CD4-positive, alpha-beta T cell treated with Interleukin-21 for 1 hour (primary cell): ENCODE measurements at regions not wholly inside any gene's neighbourhood (a gene's known extent, or its start where the extent isn't known, plus 50 kb on each side); places are given as distances from the start of the nearest gene placed in this dataset.

Source experiments
- DNase-seq: peaks from one replicate; pipeline ENCODE4 v3.0.0-alpha.2; 2020

- no peak for DNase-seq
These were observed 111.0 kb upstream of the GPC1 start for GRCh38 chr2:240324312-240325015.

GRCh38 chr2:240325016-240326007, 110.2 kb upstream of the GPC1 start:
- DNase-seq: no peak

GRCh38 chr2:240326246-240326645, 109.2 kb upstream of the GPC1 start:
- no peak for DNase-seq

- DNase-seq: no peak
These were observed 108.6 kb upstream of the GPC1 start for GRCh38 chr2:240326886-240327285.

- no peak for DNase-seq
These were observed 107.9 kb upstream of the GPC1 start for GRCh38 chr2:240327566-240327965.

- no peak for DNase-seq
These were observed 106.9 kb upstream of the GPC1 start for GRCh38 chr2:240328526-240328925.

GRCh38 chr2:240329116-240329665, 106.3 kb upstream of the GPC1 start:
- DNase-seq: no peak

- no peak for DNase-seq
These were observed 105.7 kb upstream of the GPC1 start for GRCh38 chr2:240329778-240330177.

- no peak for DNase-seq
These were observed 101.5 kb upstream of the GPC1 start for GRCh38 chr2:240333985-240334384.

GRCh38 chr2:240335061-240335460, 100.4 kb upstream of the GPC1 start:
- no peak for DNase-seq

- DNase-seq: no peak
These were observed 98.5 kb upstream of the GPC1 start for GRCh38 chr2:240336820-240337427.

GRCh38 chr2:240338274-240338673, 97.2 kb upstream of the GPC1 start:
- DNase-seq: no peak

GRCh38 chr2:240339411-240340360, 95.8 kb upstream of the GPC1 start:
- no peak for DNase-seq

- no peak for DNase-seq
These were observed 95.1 kb upstream of the GPC1 start for GRCh38 chr2:240340361-240340761.

- DNase-seq: no peak
These were observed 94.4 kb upstream of the GPC1 start for GRCh38 chr2:240341064-240341463.

GRCh38 chr2:240343548-240343947, 91.9 kb upstream of the GPC1 start:
- DNase-seq: no peak

GRCh38 chr2:240344904-240345303, 90.6 kb upstream of the GPC1 start:
- DNase-seq: no peak

GRCh38 chr2:240346015-240346752, 89.3 kb upstream of the GPC1 start:
- no peak for DNase-seq

GRCh38 chr2:240346753-240347372, 88.6 kb upstream of the GPC1 start:
- DNase-seq: no peak

- DNase-seq: no peak
These were observed 88.0 kb upstream of the GPC1 start for GRCh38 chr2:240347373-240347940.
